Right cardiac atrium (tissue), 5 donors: ENCODE measurements at regions not wholly inside any gene's neighbourhood (a gene's known extent, or its start where the extent isn't known, plus 50 kb on each side); places are given as distances from the start of the nearest gene placed in this dataset.

ENCODE experiments used
- ATAC-seq, 2 donors: fragments of 200-7000 bp; cut with Tn5 transposase; one replicate each; pipeline versions ENCODE4 v1.8.0 to v1.9.1; 2020; ENCODE audit warnings: moderate library complexity in 2 of 2, mild to moderate bottlenecking in 1 of 2
- DNase-seq, 3 donors: peaks; one replicate each; pipeline ENCODE4 v3.0.0-alpha.2; 2020
- H3K27ac ChIP-seq: one replicate; pipeline ENCODE4 v1.5.1; 2013; ENCODE audit warnings: mild to moderate bottlenecking, low read length, control low read depth, moderate library complexity
- H3K27me3 ChIP-seq: one replicate; pipeline ENCODE4 v1.6.1; 2013; ENCODE audit not compliant: control insufficient read depth, insufficient read depth
- H3K4me1 ChIP-seq: one replicate; pipeline ENCODE4 v1.6.1; 2013; ENCODE audit warnings: low read length; ENCODE audit not compliant: control insufficient read depth, insufficient read depth
- H3K4me3 ChIP-seq: one replicate; pipeline ENCODE4 v1.5.1; 2013; ENCODE audit warnings: low read length, control low read depth
- H3K9me3 ChIP-seq: one replicate; pipeline ENCODE4 v1.6.1; 2013; ENCODE audit warnings: low read length; ENCODE audit not compliant: control insufficient read depth
- WGBS: extraction: QIAGEN DNeasy Blood & Tissue Kit; methylation state at CpG from one replicate; pipeline ENCODE4 v1.1.7; 2013; 5-methylcytosine and 5-hydroxymethylcytosine counted together
- intact Hi-C, 4 donors: fragments of 100-400 bp; cut with DNase I; formaldehyde crosslinking; loops; one replicate each; pipeline versions ENCODE4 v1.11.0 to v1.14.0; 2022 to 2023
- donor health status: healthy with polysubstance abuse.
- donor health status: DM: no; HTN: yes; CAD: no.
- donor health status: DM: no; HTN: no; CAD: no.
- donor health status: DM: no; HTN: yes; CAD: no; lungs with severe emphysema.
- donor health status: DM: yes; HTN: yes; CAD: no.

DNA sequence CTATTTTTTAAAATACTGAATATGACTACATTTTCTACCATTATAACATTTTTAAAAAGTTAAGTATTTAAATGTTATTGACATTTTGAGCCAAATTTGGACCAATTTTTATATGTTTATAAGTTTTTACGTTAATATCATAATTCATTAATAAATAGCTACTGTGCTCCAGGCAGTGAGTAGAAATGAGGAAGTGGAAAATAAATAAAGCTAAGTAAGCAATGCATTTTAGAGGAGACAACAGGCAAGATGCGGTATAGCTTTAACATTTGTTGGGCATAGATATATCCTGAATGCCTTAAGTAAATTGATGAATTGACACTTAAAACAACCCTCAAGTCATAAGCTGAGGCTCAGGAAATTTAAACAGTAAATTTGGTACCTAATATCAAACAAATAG lies 474.8 kb downstream of the PCDH10 start:
- ATAC-seq = no peak
- no peaks in the 10 kb centered on the region for H3K9me3 ChIP-seq
- H3K27ac ChIP-seq = no peak overlapping the region
- peaks cover 3% of the 10 kb centered on the region for H3K4me1 ChIP-seq
- intact Hi-C loops = no loop called here
- DNase-seq = no peak
- 93% methylated on average over 2 of the region's 2 CpGs for WGBS
- H3K27me3 ChIP-seq = no peaks in the 10 kb centered on the region
- H3K4me3 ChIP-seq = no peak overlapping the region

DNA sequence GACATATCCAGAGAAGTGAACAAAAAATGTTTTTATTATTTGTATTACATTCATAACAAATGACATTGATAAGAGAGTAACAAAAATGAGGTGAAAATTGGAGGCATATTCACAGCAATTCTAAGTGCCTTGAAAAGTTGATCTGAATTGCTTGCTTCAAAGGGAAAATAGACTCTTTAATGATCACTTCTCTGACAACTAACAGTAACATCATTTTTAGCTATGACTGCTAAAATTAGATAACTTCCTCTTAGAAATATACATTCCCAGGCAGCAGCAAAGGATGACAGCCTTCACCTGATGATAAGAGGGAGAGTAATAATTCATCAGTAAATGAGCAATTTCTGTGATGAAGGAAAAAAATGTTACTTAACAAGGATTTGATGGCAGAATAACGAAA lies 472.5 kb downstream of the PCDH10 start:
- no peak for DNase-seq
- Histone ChIP-seq H3K4me3 (no peak overlapping the region), H3K27ac (no peak overlapping the region), H3K4me1 (peaks cover 3% of the 10 kb centered on the region), H3K27me3 (no peaks in the 10 kb centered on the region), H3K9me3 (no peaks in the 10 kb centered on the region)
- intact Hi-C loops = no loop called here
- 80% methylated on average over 1 of the region's 1 CpG for WGBS
- ATAC-seq = no peak

DNA sequence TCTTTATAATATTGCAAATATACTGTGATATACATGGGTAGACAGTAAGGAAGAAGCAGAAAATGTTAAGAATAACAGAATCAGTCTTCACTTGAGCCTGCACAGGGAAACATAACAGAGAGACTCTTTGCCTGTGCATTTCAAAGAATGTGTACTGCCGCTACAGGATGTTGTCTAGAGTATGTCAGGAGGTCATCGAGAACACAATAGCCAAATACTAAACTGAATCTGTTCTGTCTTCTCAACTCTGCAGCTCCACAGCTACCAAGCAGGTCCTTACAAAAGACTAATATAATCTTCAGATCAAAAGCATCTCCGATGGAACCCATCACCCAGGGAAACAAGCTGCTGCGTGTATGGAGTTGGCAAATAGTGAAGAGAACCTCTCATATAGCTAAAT lies 471.5 kb downstream of the PCDH10 start:
- ATAC-seq (no peak), DNase-seq (no peak)
- Histone ChIP-seq H3K4me3 (no peak overlapping the region), H3K9me3 (no peaks in the 10 kb centered on the region), H3K27me3 (no peaks in the 10 kb centered on the region), H3K27ac (no peak overlapping the region), H3K4me1 (peaks cover 3% of the 10 kb centered on the region)
- 54% methylated on average over 4 of the region's 4 CpGs for WGBS
- intact Hi-C loops = no loop called here

DNA sequence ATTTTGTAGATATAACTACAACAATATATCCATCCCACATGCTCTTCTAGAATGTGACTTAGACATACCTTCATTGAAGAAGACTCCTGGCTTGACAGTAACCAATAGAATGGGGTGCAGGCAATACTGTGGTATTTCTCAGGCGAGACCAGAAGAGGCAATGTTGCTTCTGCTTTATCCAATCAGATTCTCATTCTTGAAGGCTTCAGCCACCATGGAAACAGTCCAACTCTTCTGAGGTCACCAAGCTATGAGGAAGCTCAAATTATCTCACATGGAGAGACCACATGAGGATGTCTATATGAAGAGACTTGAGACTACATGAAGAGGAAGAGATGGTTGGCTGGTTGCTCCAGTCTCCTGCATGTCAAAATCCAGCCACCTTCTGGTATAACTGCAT lies 469.9 kb downstream of the PCDH10 start:
- no peaks in the 10 kb centered on the region for H3K9me3 ChIP-seq
- no peak for DNase-seq
- no peak overlapping the region for H3K4me3 ChIP-seq
- intact Hi-C loops = no loop called here
- H3K4me1 ChIP-seq = peaks cover 3% of the 10 kb centered on the region
- no peak for ATAC-seq
- WGBS = 89% methylated on average over 1 of the region's 1 CpG
- no peaks in the 10 kb centered on the region for H3K27me3 ChIP-seq
- no peak overlapping the region for H3K27ac ChIP-seq

DNA sequence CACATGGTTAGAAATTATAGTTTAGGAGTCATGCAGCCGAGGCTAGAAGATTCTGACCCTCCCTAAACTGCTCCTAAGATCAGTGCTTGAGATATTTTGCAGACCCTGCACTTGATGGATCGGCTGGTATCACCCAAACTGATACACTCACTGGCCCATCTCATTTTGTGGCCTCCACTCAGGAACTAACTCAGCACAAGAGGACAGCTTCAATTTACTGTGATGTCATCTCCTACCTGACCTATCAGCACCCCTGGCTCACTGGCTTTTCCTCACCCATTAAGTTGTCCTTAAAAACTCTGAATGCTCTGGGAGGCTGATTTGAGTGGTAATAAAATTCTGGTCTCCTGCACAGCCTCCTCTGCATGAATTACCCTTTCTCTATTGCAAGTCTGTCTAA lies 450.9 kb downstream of the PCDH10 start:
- DNase-seq (no peak), ATAC-seq (no peak)
- Histone ChIP-seq H3K27ac (no peak overlapping the region), H3K4me1 (no peaks in the 10 kb centered on the region), H3K4me3 (no peak overlapping the region), H3K9me3 (no peaks in the 10 kb centered on the region), H3K27me3 (no peaks in the 10 kb centered on the region)
- 60% methylated on average over 2 of the region's 2 CpGs for WGBS
- intact Hi-C loops = no loop called here

DNA sequence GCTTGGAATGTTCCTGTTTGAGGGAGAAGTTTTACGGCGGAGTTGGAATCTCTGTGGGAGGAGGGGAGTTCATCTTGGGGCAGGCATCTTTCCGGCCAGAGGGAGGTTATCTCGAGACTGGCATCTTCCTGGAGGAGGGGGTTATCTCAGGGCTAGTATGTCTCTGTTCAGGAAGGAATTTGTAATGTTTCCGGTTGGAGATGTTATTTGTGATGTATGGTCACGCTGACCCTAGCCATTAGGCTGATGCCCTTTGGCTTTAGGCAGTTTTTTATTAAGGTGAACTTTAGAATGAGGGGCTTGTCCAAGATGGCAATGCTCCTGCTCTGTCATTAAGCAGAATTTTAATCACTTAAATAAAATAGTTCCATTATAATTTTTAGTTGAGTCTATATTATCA lies 449.7 kb downstream of the PCDH10 start:
- no peak for DNase-seq
- Histone ChIP-seq H3K4me3 (no peak overlapping the region), H3K27ac (no peak overlapping the region), H3K27me3 (no peaks in the 10 kb centered on the region), H3K9me3 (no peaks in the 10 kb centered on the region), H3K4me1 (no peaks in the 10 kb centered on the region)
- WGBS = 17% methylated on average over 6 of the region's 6 CpGs
- ATAC-seq = no peak
- intact Hi-C loops = no loop called here

DNA sequence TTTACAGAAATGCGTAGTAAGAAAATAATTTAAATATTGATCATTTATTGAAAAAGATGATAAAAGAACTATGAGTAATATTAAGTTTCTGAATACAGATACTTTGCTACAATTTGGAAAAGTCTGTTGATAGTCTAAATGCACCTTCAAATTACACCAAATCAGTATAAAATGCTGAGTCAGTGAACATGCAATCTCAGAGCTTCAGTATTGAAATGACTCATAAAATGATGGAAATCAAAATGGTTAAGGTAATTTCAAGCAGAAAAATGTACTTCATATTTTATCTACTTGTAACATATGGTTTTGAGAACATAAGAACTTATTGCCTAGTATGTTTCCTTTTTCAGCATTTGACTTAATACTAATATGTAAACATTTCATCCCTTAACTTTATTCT lies 448.2 kb downstream of the PCDH10 start:
- H3K27ac ChIP-seq = no peak overlapping the region
- no peaks in the 10 kb centered on the region for H3K4me1 ChIP-seq
- DNase-seq = no peak
- H3K4me3 ChIP-seq = no peak overlapping the region
- WGBS = 97% methylated on average over 1 of the region's 1 CpG
- H3K9me3 ChIP-seq = no peaks in the 10 kb centered on the region
- ATAC-seq = no peak
- intact Hi-C loops = no loop called here
- H3K27me3 ChIP-seq = no peaks in the 10 kb centered on the region

DNA sequence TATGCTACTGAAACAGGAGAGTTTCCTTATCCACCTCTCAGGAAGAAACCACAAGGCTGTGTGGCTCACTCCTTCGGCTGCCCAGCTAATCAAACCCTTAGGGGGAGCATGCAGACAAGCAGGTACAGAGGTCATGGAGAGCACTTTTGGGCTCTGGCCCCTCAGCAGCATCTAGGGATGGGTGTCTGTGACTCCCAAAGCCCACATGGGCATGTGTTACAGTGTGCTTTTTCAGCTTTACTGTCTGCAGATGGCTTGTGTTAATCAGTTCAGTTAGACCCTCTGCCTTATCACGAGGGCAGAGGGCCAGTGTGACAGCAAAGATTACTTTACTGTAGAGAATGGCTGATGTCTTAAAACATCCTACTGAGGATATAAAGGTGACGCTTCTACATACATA lies 447.4 kb downstream of the PCDH10 start:
- no peak overlapping the region for H3K4me3 ChIP-seq
- no peaks in the 10 kb centered on the region for H3K9me3 ChIP-seq
- intact Hi-C loops = no loop called here
- H3K27ac ChIP-seq = no peak overlapping the region
- ATAC-seq = no peak
- 57% methylated on average over 3 of the region's 3 CpGs for WGBS
- no peaks in the 10 kb centered on the region for H3K4me1 ChIP-seq
- no peak for DNase-seq
- no peaks in the 10 kb centered on the region for H3K27me3 ChIP-seq

DNA sequence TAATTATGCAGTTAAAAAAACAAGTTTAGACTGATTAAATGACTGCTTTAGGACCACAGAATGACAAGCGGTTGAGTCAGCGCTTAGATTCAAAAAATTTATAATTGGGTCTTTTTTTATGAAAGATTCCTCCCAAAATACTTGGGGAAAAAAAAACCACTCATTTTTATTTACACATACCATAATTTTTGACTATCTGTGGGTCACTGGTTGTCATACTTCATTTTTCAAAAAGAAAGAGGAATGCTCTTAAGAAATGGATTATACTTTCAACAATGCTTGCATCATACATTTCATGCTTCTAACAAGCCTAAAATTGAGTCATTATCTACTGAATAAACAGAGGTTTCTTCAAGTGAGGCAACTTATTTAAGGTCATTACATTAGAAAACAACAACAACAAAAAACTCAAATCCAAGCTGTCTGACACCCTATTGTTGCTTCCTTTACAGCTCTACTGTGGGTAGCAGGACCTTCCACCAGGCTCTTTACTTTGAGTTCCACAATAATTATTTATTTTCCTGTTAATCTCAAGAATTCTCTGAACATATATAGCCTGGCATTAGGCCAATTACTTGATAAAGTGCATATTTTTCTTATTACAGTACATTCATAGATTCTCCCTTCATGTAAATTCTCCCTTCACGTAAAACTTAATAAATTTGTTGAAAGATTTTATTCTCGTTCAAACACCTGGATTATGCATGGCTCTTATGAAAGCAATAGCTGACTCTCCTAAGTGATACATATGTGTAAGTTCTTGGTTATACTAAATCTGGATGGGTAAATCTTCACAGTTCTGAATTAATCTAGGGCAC lies 445.5 kb downstream of the PCDH10 start:
- Histone ChIP-seq H3K9me3 (no peaks in the 10 kb centered on the region), H3K27ac (no peak overlapping the region), H3K4me1 (no peaks in the 10 kb centered on the region), H3K27me3 (no peaks in the 10 kb centered on the region), H3K4me3 (no peak overlapping the region)
- intact Hi-C loops = no loop called here
- no peak for ATAC-seq
- WGBS = 82% methylated on average over 4 of the region's 4 CpGs
- DNase-seq = no peak

DNA sequence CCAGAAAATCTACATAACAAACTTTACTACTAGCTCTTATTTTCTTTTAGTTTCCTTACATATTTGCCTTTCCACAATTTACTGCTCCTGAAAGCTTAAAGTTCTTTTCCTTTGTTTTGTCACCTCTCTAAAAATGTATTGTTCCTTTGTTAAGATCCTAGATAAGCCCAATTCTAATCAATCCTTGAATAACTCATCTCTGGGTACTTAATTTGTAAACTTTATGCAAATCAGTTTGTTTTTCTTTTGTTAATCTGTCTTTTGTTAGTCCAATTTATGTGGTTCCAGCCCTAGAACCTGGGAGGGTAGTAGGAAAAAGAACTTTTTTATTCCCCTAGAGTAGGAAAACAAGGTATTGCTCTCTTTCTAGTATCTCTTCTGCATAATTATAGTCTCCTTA lies 444.7 kb downstream of the PCDH10 start:
- intact Hi-C loops = no loop called here
- no peak overlapping the region for H3K4me3 ChIP-seq
- H3K27me3 ChIP-seq = no peaks in the 10 kb centered on the region
- H3K9me3 ChIP-seq = no peaks in the 10 kb centered on the region
- H3K4me1 ChIP-seq = no peaks in the 10 kb centered on the region
- no peak overlapping the region for H3K27ac ChIP-seq
- no peak for DNase-seq
- ATAC-seq = no peak

DNA sequence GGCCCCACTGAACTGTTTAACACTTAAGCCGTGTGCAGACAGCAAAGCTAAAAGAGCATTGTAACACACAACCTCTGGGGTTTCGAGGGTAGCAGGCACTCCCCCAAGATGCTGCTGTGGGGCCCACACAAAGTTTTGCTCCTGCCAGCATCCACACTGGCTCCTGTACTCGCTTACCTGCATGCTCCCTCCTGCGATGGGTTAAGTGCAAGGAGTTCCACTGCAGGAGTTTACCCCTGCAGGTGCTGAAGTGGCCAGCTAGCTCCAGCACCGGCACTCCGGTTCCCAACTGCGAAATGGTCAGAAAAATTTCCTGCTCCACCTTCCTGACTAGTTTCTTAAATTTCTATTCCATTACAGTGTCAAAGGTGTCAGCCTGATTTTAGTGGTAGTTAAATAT lies 443.5 kb downstream of the PCDH10 start:
- WGBS = 82% methylated on average over 7 of the region's 7 CpGs
- Histone ChIP-seq H3K4me1 (no peaks in the 10 kb centered on the region), H3K4me3 (no peak overlapping the region), H3K27ac (no peak overlapping the region), H3K9me3 (no peaks in the 10 kb centered on the region), H3K27me3 (no peaks in the 10 kb centered on the region)
- ATAC-seq (no peak), DNase-seq (no peak)
- intact Hi-C loops = no loop called here

DNA sequence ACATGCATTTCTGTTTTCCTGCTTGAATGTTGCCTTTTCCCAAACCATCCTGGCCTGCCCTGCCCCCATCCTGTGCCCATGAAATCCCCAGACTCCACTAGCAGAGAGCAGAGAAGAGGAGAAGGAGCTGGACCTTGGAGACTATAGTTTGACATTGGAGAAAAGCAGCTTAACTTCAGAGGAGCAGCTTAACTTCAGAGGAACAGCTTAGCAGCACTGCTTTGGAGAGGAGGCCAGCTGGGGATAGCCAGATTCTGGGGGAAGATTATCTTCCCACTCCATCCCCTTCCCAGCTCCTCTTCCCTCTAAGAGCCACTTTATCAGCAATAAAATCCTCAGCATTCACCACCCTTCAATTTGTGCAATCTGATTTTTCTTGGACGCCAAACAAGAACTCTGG lies 443.0 kb downstream of the PCDH10 start:
- no peak for ATAC-seq
- Histone ChIP-seq H3K27me3 (no peaks in the 10 kb centered on the region), H3K9me3 (no peaks in the 10 kb centered on the region), H3K4me1 (no peaks in the 10 kb centered on the region), H3K4me3 (no peak overlapping the region), H3K27ac (no peak overlapping the region)
- intact Hi-C loops = no loop called here
- WGBS = 67% methylated on average over 1 of the region's 1 CpG
- no peak for DNase-seq
